Breast epithelium (tissue), 3 donors: ENCODE measurements at regions not wholly inside any gene's neighbourhood (a gene's known extent, or its start where the extent isn't known, plus 50 kb on each side); places are given as distances from the start of the nearest gene placed in this dataset.

Source experiments
- CTCF ChIP-seq, 3 donors: fragments of 450-650 bp; IDR thresholded peaks; one replicate each; pipeline ENCODE4 v1.5.1; 2016 to 2017; ENCODE audit warnings: antibody characterized with exemption in 3 of 3, mild to moderate bottlenecking in 3 of 3, moderate library complexity in 3 of 3
- POLR2A ChIP-seq: fragments of 450-650 bp; IDR thresholded peaks from one replicate; pipeline ENCODE4 v1.6.1; 2016; ENCODE audit warnings: antibody characterized with exemption, mild to moderate bottlenecking, moderate library complexity
- POLR2AphosphoS5 ChIP-seq, 3 donors: sonication (generic); formaldehyde crosslinking; IDR thresholded peaks; one replicate each; pipeline ENCODE4 v1.6.1; 2017; ENCODE audit warnings: antibody characterized with exemption in 3 of 3

DNA sequence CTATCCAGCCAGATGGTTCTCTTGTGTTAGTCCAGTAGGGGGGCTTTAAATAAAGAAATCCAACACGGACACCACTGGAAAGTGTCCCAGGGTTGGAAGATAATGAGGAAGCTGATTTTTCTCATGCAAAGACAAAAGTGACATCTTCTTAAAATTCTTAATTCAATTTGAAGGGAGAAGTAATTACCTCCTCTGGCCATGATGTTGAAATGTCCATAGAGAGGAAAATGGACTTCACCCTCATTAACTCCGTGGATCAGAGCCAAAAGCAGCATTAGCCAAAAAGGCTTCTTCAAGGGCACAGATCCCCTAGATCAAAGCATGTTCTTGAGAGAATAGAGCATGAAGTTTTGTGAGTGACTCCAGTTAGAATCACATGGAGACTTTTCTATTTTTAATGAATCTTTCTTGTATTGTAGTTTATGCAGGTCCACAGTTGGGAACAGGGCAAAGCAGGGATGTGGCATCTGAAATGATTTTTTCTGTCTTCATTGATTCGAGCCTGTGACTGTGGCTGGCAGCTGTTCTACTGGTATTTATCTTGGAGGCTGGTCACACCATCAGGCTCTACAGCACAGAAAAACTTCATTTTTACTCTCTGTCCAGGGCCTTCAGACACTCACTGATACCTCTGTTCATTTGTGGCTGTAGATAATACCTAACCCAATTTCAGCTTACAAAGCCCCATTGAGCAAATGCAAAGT, 1002.5 kb downstream of the AACS start:
- TF ChIP-seq CTCF (IDR thresholded peaks at IDR 0.05), result no peak
- no peak for TF ChIP-seq POLR2A
- no peak for TF ChIP-seq POLR2AphosphoS5 (IDR thresholded peaks at IDR 0.05)
